PFSK-1 (cell line): ENCODE measurements at regions not wholly inside any gene's neighbourhood (a gene's known extent, or its start where the extent isn't known, plus 50 kb on each side); places are given as distances from the start of the nearest gene placed in this dataset.

Source experiments
- POLR2AphosphoS5 ChIP-seq: IDR thresholded peaks from 2 replicates; pipeline ENCODE4 v1.6.1; 2012; ENCODE audit warnings: low read depth, mild to moderate bottlenecking, control low read depth, low read length, moderate library complexity
- SIN3A ChIP-seq: IDR thresholded peaks from 2 replicates; pipeline ENCODE4 v1.6.1; 2012; ENCODE audit warnings: mild to moderate bottlenecking, low read length, moderate library complexity, borderline replicate concordance; ENCODE audit not compliant: insufficient read depth
- TAF1 ChIP-seq: IDR thresholded peaks from 2 replicates; pipeline ENCODE4 v1.6.1; 2012; ENCODE audit warnings: low read length, control low read depth, borderline replicate concordance; ENCODE audit not compliant: insufficient read depth

- no peak for TF ChIP-seq POLR2AphosphoS5
- no peak for TF ChIP-seq TAF1
- TF ChIP-seq SIN3A = no peak
Measured at GRCh38 chr21:39118604-39119215, 64.5 kb downstream of the PSMG1 start.
